Skeletal muscle satellite cell (primary cell): ENCODE measurements at regions not wholly inside any gene's neighbourhood (a gene's known extent, or its start where the extent isn't known, plus 50 kb on each side); places are given as distances from the start of the nearest gene placed in this dataset.

ENCODE experiments used
- H3K27me3 ChIP-seq: 2 replicates; pipeline ENCODE4 v1.7.0; 2013; ENCODE audit warnings: low read length; ENCODE audit not compliant: control insufficient read depth, insufficient read depth
- H3K36me3 ChIP-seq: 2 replicates; pipeline ENCODE4 v1.7.0; 2013; ENCODE audit warnings: mild to moderate bottlenecking, control low read depth, low read length; ENCODE audit not compliant: insufficient read depth
- H3K4me1 ChIP-seq: 2 replicates; pipeline ENCODE4 v1.7.0; 2013; ENCODE audit warnings: low read length; ENCODE audit not compliant: control insufficient read depth, insufficient read depth
- H3K4me2 ChIP-seq: 2 replicates; pipeline ENCODE4 v1.7.0; 2013; ENCODE audit warnings: mild to moderate bottlenecking, low read length
- H3K4me3 ChIP-seq: 2 replicates; pipeline ENCODE4 v1.7.0; 2013; ENCODE audit warnings: low read length
- H3K9ac ChIP-seq: 2 replicates; pipeline ENCODE4 v1.7.0; 2013; ENCODE audit warnings: mild to moderate bottlenecking, low read depth, low read length, moderate library complexity
- H3K9me3 ChIP-seq: replicated peaks from 2 replicates; pipeline ENCODE4 v1.7.0; 2013; ENCODE audit warnings: mild to moderate bottlenecking, control low read depth, low read length

DNA sequence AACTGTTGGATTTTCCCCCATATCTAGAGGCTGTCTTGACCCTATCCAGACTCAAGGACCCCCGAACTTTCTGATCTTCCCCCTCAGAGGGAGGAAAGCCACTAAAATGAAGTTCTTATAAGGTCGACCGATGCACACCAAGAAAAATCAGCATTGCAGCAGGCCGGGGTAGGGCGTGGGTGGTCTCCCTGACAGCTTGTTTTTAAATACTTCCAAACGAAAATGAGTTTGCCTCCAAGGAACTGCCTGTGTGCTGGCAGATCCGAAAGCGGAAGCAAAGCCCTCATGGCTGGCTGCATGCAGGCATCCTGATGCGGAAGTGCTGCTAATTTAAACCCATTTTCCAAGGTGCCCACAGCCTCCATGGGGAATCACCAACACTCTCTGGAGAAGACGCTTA lies 374.3 kb upstream of the XYLT1 start:
- Histone ChIP-seq H3K9ac (no peak overlapping the region), H3K4me2 (no peak overlapping the region), H3K4me3 (no peak overlapping the region), H3K4me1 (no peaks in the 10 kb centered on the region), H3K9me3 (no peaks in the 10 kb centered on the region), H3K27me3 (peaks cover under 1% of the 10 kb centered on the region), H3K36me3 (no peaks in the 10 kb centered on the region)

GRCh38 chr16:17843905-17844304 lies 373.1 kb upstream of the XYLT1 start:
- no peak overlapping the region for H3K4me3 ChIP-seq
- no peak overlapping the region for H3K9ac ChIP-seq
- no peaks in the 10 kb centered on the region for H3K27me3 ChIP-seq
- H3K4me1 ChIP-seq, result no peaks in the 10 kb centered on the region
- no peaks in the 10 kb centered on the region for H3K36me3 ChIP-seq
- no peak overlapping the region for H3K4me2 ChIP-seq
- no peaks in the 10 kb centered on the region for H3K9me3 ChIP-seq

GRCh38 chr16:17839907-17840306 lies 369.1 kb upstream of the XYLT1 start:
- peaks cover 19% of the 10 kb centered on the region for H3K4me1 ChIP-seq
- H3K36me3 ChIP-seq, result no peaks in the 10 kb centered on the region
- no peak overlapping the region for H3K4me3 ChIP-seq
- H3K9me3 ChIP-seq, result no peaks in the 10 kb centered on the region
- no peak overlapping the region for H3K9ac ChIP-seq
- no peak overlapping the region for H3K4me2 ChIP-seq
- H3K27me3 ChIP-seq, result no peaks in the 10 kb centered on the region

DNA sequence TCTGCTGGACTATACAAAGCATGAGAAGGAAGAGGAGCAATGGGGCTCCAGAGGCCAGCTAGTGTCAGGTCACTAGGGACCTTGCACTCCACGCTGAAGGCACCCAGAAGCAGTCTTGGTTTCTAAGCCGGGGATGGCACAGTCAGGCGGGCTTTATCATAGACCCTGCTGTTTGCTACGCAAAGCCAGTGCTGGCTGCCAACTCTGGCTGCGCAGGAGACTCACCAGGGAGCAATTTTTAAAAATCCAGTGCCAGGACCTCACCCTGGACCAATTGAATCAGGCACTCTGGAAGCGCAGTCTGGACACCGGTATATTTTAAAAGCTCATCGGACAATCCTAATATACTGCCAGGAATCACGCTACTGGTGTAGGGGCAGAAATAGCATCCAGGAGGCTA lies 368.5 kb upstream of the XYLT1 start:
- Histone ChIP-seq H3K36me3 (no peaks in the 10 kb centered on the region), H3K4me2 (no peak overlapping the region), H3K9ac (no peak overlapping the region), H3K27me3 (no peaks in the 10 kb centered on the region), H3K4me3 (no peak overlapping the region), H3K9me3 (no peaks in the 10 kb centered on the region), H3K4me1 (peaks cover 19% of the 10 kb centered on the region)

- H3K9me3 ChIP-seq, result no peaks in the 10 kb centered on the region
- H3K4me1 ChIP-seq, result peaks cover 19% of the 10 kb centered on the region
- no peaks in the 10 kb centered on the region for H3K27me3 ChIP-seq
- H3K36me3 ChIP-seq, result no peaks in the 10 kb centered on the region
- H3K9ac ChIP-seq, result no peak overlapping the region
- no peak overlapping the region for H3K4me3 ChIP-seq
- H3K4me2 ChIP-seq, result peak overlapping the region; percentile 38
These were observed 366.3 kb upstream of the XYLT1 start for GRCh38 chr16:17836868-17837602.

- Histone ChIP-seq H3K4me1 (peaks cover 19% of the 10 kb centered on the region), H3K9me3 (no peaks in the 10 kb centered on the region), H3K4me3 (no peak overlapping the region), H3K4me2 (no peak overlapping the region), H3K36me3 (no peaks in the 10 kb centered on the region), H3K9ac (no peak overlapping the region), H3K27me3 (no peaks in the 10 kb centered on the region)
These were observed 364.5 kb upstream of the XYLT1 start for GRCh38 chr16:17835118-17835876.

DNA sequence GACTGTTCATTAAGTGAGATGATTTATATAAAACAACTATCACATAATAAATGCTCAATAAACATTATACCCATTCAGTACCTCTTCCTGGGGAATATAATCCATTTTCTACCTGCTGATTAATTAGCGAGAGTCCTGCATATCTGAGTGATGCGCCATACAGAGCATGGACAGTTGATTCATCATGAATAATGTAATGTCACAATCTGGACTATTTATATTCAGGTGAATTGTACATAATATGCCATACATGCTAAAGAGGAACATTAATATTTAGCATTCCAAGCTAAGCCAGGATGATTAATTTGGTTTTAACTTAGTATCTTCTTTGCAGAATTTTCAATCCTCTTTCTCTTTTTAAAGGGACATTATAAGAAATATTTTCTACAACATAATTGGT lies 362.0 kb upstream of the XYLT1 start:
- no peaks in the 10 kb centered on the region for H3K9me3 ChIP-seq
- H3K4me2 ChIP-seq, result no peak overlapping the region
- no peaks in the 10 kb centered on the region for H3K36me3 ChIP-seq
- peaks cover 23% of the 10 kb centered on the region for H3K4me1 ChIP-seq
- no peaks in the 10 kb centered on the region for H3K27me3 ChIP-seq
- H3K9ac ChIP-seq, result no peak overlapping the region
- no peak overlapping the region for H3K4me3 ChIP-seq

- H3K4me2 ChIP-seq, result no peak overlapping the region
- no peaks in the 10 kb centered on the region for H3K36me3 ChIP-seq
- no peak overlapping the region for H3K9ac ChIP-seq
- no peaks in the 10 kb centered on the region for H3K27me3 ChIP-seq
- no peak overlapping the region for H3K4me3 ChIP-seq
- peaks cover 17% of the 10 kb centered on the region for H3K4me1 ChIP-seq
- H3K9me3 ChIP-seq, result no peaks in the 10 kb centered on the region
These were observed 360.6 kb upstream of the XYLT1 start for GRCh38 chr16:17831330-17831729.

DNA sequence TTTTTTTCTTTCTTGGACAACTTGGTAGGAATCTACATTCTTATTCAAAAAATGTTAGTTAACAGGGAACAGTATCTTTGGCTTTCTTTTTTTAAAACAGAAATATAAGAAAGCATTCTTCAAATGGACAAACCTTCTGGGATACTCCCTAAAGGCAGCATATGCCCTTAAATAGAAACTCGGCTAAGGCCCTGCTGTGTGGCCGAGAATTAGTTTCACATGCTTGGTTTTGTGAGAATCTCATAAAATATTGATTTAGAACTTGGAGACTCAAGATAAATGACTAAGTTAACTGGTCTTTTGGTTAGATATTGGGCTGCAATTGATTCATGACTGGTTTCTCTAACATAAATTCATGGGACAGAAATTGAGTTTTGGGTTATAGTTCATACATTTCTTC lies 359.9 kb upstream of the XYLT1 start:
- Histone ChIP-seq H3K27me3 (no peaks in the 10 kb centered on the region), H3K36me3 (no peaks in the 10 kb centered on the region), H3K4me3 (no peak overlapping the region), H3K9ac (no peak overlapping the region), H3K4me1 (peaks cover 10% of the 10 kb centered on the region), H3K4me2 (no peak overlapping the region), H3K9me3 (no peaks in the 10 kb centered on the region)

DNA sequence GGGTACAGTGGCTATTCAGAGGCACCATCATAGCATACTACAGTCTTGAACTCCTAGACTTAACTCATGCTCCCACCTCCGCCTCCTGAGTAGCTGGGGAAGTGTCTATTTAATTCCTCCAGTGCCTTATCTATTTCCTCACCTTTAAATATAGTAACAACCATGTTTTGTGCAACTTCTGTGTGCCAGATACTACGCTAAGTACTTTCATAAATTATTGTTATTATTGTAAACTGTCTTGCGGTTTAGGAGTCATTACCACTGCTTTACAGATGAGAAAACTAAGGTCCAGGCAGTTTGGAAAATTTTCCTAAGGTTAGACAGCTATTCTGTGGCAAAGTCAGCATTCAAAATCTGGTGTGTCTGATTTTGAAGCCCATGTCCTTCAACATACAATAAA lies 359.1 kb upstream of the XYLT1 start:
- Histone ChIP-seq H3K9ac (no peak overlapping the region), H3K4me2 (no peak overlapping the region), H3K4me1 (peaks cover 9% of the 10 kb centered on the region), H3K4me3 (no peak overlapping the region), H3K9me3 (no peaks in the 10 kb centered on the region), H3K36me3 (no peaks in the 10 kb centered on the region), H3K27me3 (no peaks in the 10 kb centered on the region)

DNA sequence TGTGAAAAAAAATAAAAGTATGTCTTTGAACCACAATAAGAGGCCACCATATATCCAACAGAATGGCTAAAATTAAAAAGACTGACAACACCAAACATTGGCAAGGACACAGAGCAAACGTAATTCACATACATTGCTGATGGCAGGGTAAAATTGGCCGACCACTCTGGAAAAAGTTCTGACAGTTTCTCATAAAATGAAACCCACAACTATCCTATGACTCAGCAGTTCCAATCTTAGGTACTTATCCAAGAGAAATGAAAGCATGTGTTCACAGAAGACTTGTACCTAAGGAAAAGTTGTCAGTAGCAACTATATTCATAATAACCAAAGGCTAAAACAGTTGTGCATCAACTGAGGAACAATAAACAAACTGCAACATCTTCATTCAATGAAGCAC lies 357.3 kb upstream of the XYLT1 start:
- peaks cover 9% of the 10 kb centered on the region for H3K4me1 ChIP-seq
- no peak overlapping the region for H3K4me3 ChIP-seq
- H3K9ac ChIP-seq, result no peak overlapping the region
- no peaks in the 10 kb centered on the region for H3K27me3 ChIP-seq
- no peaks in the 10 kb centered on the region for H3K9me3 ChIP-seq
- peak overlapping the region; percentile 23 for H3K4me2 ChIP-seq
- H3K36me3 ChIP-seq, result no peaks in the 10 kb centered on the region

- Histone ChIP-seq H3K4me2 (peak overlapping the region; percentile 23), H3K36me3 (no peaks in the 10 kb centered on the region), H3K9me3 (no peaks in the 10 kb centered on the region), H3K9ac (no peak overlapping the region), H3K27me3 (no peaks in the 10 kb centered on the region), H3K4me1 (peaks cover 9% of the 10 kb centered on the region), H3K4me3 (no peak overlapping the region)
These were observed 356.6 kb upstream of the XYLT1 start for GRCh38 chr16:17827313-17827712.
